GM12878 (cell line): ENCODE measurements at regions not wholly inside any gene's neighbourhood (a gene's known extent, or its start where the extent isn't known, plus 50 kb on each side); places are given as distances from the start of the nearest gene placed in this dataset.

Experiments used
- ATAC-seq: fragments of 200-7000 bp; cut with Tn5 transposase; 3 replicates; pipeline ENCODE4 v1.9.1; 2020; ENCODE audit warnings: mild to moderate bottlenecking, moderate library complexity
- BruUV-seq: library from RNA; stranded (reverse); fragments of 400-500 nt; replicated peaks from 2 replicates; lab custom pipeline; 2021; lab: Mats Ljungman, UMichigan
- CTCF ChIA-PET: fragments of 300-600 bp; sonication (Branson Sonifier 250); formaldehyde crosslinking; extraction: SDS; loops from one replicate; lab custom pipeline; 2021; ENCODE audit warnings: inconsistent platforms; lab: Yijun Ruan, JAX
- POLR2A ChIA-PET: fragments of 350-600 bp; formaldehyde crosslinking; extraction: SDS; loops from one replicate; lab custom pipeline; 2021; ENCODE audit warnings: inconsistent platforms; lab: Charles Lee
- RAD21 ChIA-PET: fragments of 300-600 bp; sonication (Branson Sonifier 250); formaldehyde crosslinking; loops from one replicate; lab custom pipeline; 2023; ENCODE audit warnings: antibody characterized with exemption; ENCODE audit not compliant: unreplicated experiment; lab: Charles Lee
- SMC1A ChIA-PET: fragments of 300-600 bp; sonication (Branson Sonifier 250); formaldehyde crosslinking; loops from one replicate; lab custom pipeline; 2023; ENCODE audit not compliant: unreplicated experiment, uncharacterized antibody; lab: Charles Lee
- DNase-seq: peaks from one replicate; pipeline ENCODE4 v3.0.0-alpha.2; 2011; ENCODE audit warnings: low read depth, low spot score
- FAIRE-seq: peaks from 3 replicates; lab custom pipeline; 2011; peaks lifted over from hg19 to GRCh38; lab: Jason Lieb, UNC
- H2AFZ ChIP-seq: 2 replicates; pipeline ENCODE4 v1.6.0; 2011; ENCODE audit warnings: low read depth, low read length, control low read depth; ENCODE audit not compliant: control insufficient read depth
- H3K27ac ChIP-seq: 2 replicates; pipeline ENCODE4 v1.5.1; 2011; ENCODE audit warnings: control low read depth; ENCODE audit not compliant: control insufficient read depth, insufficient read depth
- H3K27me3 ChIP-seq, 2 experiments: replicated peaks in 1 of 2; 2 replicates each; pipeline versions ENCODE4 v1.6.0 to v1.6.1; 2011; ENCODE audit warnings: low read length in 1 of 2; ENCODE audit not compliant: control insufficient read depth in 2 of 2, insufficient read depth in 2 of 2
- H3K36me3 ChIP-seq, 2 experiments: 2 replicates each; pipeline ENCODE4 v1.5.1; 2011; ENCODE audit warnings: low read length in 1 of 2; ENCODE audit not compliant: control insufficient read depth in 2 of 2, insufficient read depth in 2 of 2
- H3K4me1 ChIP-seq: 2 replicates; pipeline ENCODE4 v1.6.1; 2011; ENCODE audit warnings: mild to moderate bottlenecking, low read length, moderate library complexity, mixed read lengths; ENCODE audit not compliant: control insufficient read depth, insufficient read depth
- H3K4me2 ChIP-seq: 2 replicates; pipeline ENCODE4 v1.6.0; 2011; ENCODE audit warnings: control low read depth; ENCODE audit not compliant: control insufficient read depth, insufficient read depth
- H3K4me3 ChIP-seq: fragments of 200-600 bp; sonication (generic); 2 replicates; pipeline ENCODE4 v1.5.1; 2016
- H3K79me2 ChIP-seq: 2 replicates; pipeline ENCODE4 v1.6.0; 2011; ENCODE audit warnings: low read length; ENCODE audit not compliant: control insufficient read depth, insufficient read depth
- H3K9ac ChIP-seq: 2 replicates; pipeline ENCODE4 v1.8.0; 2011; ENCODE audit warnings: low read length, control low read depth, mixed read lengths; ENCODE audit not compliant: control insufficient read depth, insufficient read depth
- H3K9me3 ChIP-seq: replicated peaks from 3 replicates; pipeline ENCODE4 v1.5.1; 2011; ENCODE audit warnings: mild to moderate bottlenecking, low read length; ENCODE audit not compliant: control insufficient read depth, insufficient read depth
- H4K20me1 ChIP-seq: 2 replicates; pipeline ENCODE4 v1.6.0; 2011; ENCODE audit not compliant: control insufficient read depth, insufficient read depth
- CBX5 ChIP-seq: sonication (generic); IDR thresholded peaks from 2 replicates; pipeline ENCODE4 v1.6.1; 2016; ENCODE audit warnings: low read depth, moderate library complexity, mild to moderate bottlenecking, inconsistent platforms
- CEBPB ChIP-seq, 2 experiments: fragments of 150-350 bp in 1 of 2; IDR thresholded peaks; 2 replicates each; pipeline ENCODE4 v1.6.1; 2012 to 2014; ENCODE audit warnings: low read depth in 2 of 2, low read length in 2 of 2, borderline replicate concordance in 1 of 2, inconsistent platforms in 1 of 2
- CHD4 ChIP-seq: fragments of 200-600 bp; sonication (generic); IDR thresholded peaks from 2 replicates; pipeline ENCODE4 v1.6.1; 2016; ENCODE audit warnings: mild to moderate bottlenecking
- DPF2 ChIP-seq: fragments of 450-650 bp; IDR thresholded peaks from 2 replicates; pipeline ENCODE4 v1.6.1; 2017; ENCODE audit warnings: mild to moderate bottlenecking
- E4F1 ChIP-seq: fragments of 450-650 bp; IDR thresholded peaks from 2 replicates; pipeline ENCODE4 v1.6.1; 2018; ENCODE audit warnings: borderline replicate concordance, mild to moderate bottlenecking; ENCODE audit not compliant: partially characterized antibody
- IRF3 ChIP-seq: fragments of 450-650 bp; IDR thresholded peaks from 2 replicates; pipeline ENCODE4 v1.6.1; 2014; ENCODE audit warnings: mild to moderate bottlenecking
- MTA3 ChIP-seq: IDR thresholded peaks from 2 replicates; pipeline ENCODE4 v1.6.1; 2012; ENCODE audit warnings: low read length, inconsistent platforms, borderline replicate concordance
- PAX8 ChIP-seq: fragments of 450-650 bp; IDR thresholded peaks from 2 replicates; pipeline ENCODE4 v1.6.1; 2017; ENCODE audit warnings: mild to moderate bottlenecking, moderate library complexity
- RUNX3 ChIP-seq: IDR thresholded peaks from 2 replicates; pipeline ENCODE4 v1.6.1; 2012; ENCODE audit warnings: low read length, inconsistent platforms
- SPI1 ChIP-seq: IDR thresholded peaks from 2 replicates; pipeline ENCODE4 v1.6.1; 2011; ENCODE audit warnings: low read depth, mild to moderate bottlenecking, low read length, moderate library complexity, borderline replicate concordance; ENCODE audit not compliant: insufficient read depth
- TCF7 ChIP-seq: IDR thresholded peaks from 2 replicates; pipeline ENCODE4 v1.6.1; 2014; ENCODE audit warnings: antibody characterized with exemption, borderline replicate concordance
- USF1 ChIP-seq: IDR thresholded peaks from 2 replicates; pipeline ENCODE4 v1.6.1; 2011; ENCODE audit warnings: borderline replicate concordance, low read depth, mild to moderate bottlenecking, moderate library complexity, mixed read lengths, low read length; ENCODE audit not compliant: insufficient read depth; ENCODE audit errors: extremely low read length
- YBX1 ChIP-seq: fragments of 450-650 bp; IDR thresholded peaks from 2 replicates; pipeline ENCODE4 v1.6.1; 2016; ENCODE audit warnings: antibody characterized with exemption
- ZNF207 ChIP-seq: fragments of 450-650 bp; IDR thresholded peaks from 2 replicates; pipeline ENCODE4 v1.6.1; 2014; ENCODE audit warnings: antibody characterized with exemption, mild to moderate bottlenecking, borderline replicate concordance
- ZNF274 ChIP-seq: IDR thresholded peaks from one replicate; pipeline ENCODE4 v1.8.0; 2011; ENCODE audit not compliant: insufficient read length, insufficient read depth
- ZSCAN29 ChIP-seq: fragments of 450-650 bp; IDR thresholded peaks from 2 replicates; pipeline ENCODE4 v1.6.1; 2017; ENCODE audit warnings: mild to moderate bottlenecking, moderate library complexity
- WGBS: methylation state at CpG from one replicate; pipeline ENCODE4 v1.1.6; 2016; ENCODE audit warnings: low lambda C conversion rate; ENCODE audit not compliant: insufficient replicate concordance, insufficient coverage; ENCODE audit errors: missing lambda C conversion rate; 5-methylcytosine and 5-hydroxymethylcytosine counted together
- in situ Hi-C: fragments of 300-500 bp; cut with MboI; formaldehyde crosslinking; loops from 9 replicates; pipeline ENCODE4 v1.14.3; 2018; ENCODE audit warnings: mixed read lengths
- intact Hi-C: fragments of 100-400 bp; cut with micrococcal nuclease; formaldehyde crosslinking; loops from one replicate; pipeline ENCODE4 v1.14.2; 2022; ENCODE audit not compliant: unreplicated experiment

- TF ChIP-seq RUNX3 (no peak), DPF2 (no peak), SPI1 (no peak), ZSCAN29 (no peak), MTA3 (no peak), ZNF274 (no peak), IRF3 (no peak), YBX1 (no peak), CEBPB (IDR thresholded peaks at IDR 0.05; ENCODE audit: borderline replicate concordance in 1 of 2, low read depth in 2 of 2, low read length in 2 of 2) (no peak), TCF7 (no peak), CBX5 (no peak), CHD4 (no peak), ZNF207 (no peak), USF1 (no peak), PAX8 (no peak), E4F1 (no peak)
- H2AFZ ChIP-seq, result no peak overlapping the region
- no peaks in the 10 kb centered on the region for H3K36me3 ChIP-seq
- no peaks in the 10 kb centered on the region for H3K27me3 ChIP-seq
- H3K9ac ChIP-seq, result no peak overlapping the region
- ATAC-seq, result no peak
- ChIA-PET POLR2A (no interaction called here), RAD21 (no interaction called here), CTCF (no interaction called here), SMC1A (no interaction called here)
- no peak for FAIRE-seq
- no peak overlapping the region for H3K4me3 ChIP-seq
- no peak overlapping the region for H3K27ac ChIP-seq
- H3K9me3 ChIP-seq, result no peaks in the 10 kb centered on the region
- in situ Hi-C loops (no loop called here), intact Hi-C loops (no loop called here)
- no peak overlapping the region for H3K4me2 ChIP-seq
- H3K4me1 ChIP-seq, result no peaks in the 10 kb centered on the region
- WGBS, result 33% methylated on average over 3 of the region's 3 CpGs
- no peaks in the 10 kb centered on the region for H3K79me2 ChIP-seq
- no TSS peak for BruUV-seq
- H4K20me1 ChIP-seq, result no peaks in the 10 kb centered on the region
- no peak for DNase-seq
Measured at GRCh38 chr4:141435446-141436225, 200.7 kb upstream of the IL15 start.
